A673 (cell line): ENCODE measurements at regions not wholly inside any gene's neighbourhood (a gene's known extent, or its start where the extent isn't known, plus 50 kb on each side); places are given as distances from the start of the nearest gene placed in this dataset.

Experiments
- CTCF ChIP-seq: fragments of 300-800, 200-600 bp; sonication (generic); conservative IDR thresholded peaks from 2 replicates; pipeline ENCODE4 v1.5.1; 2017; ENCODE audit warnings: low read depth, mild to moderate bottlenecking, antibody characterized with exemption, low read length, moderate library complexity, mixed read lengths
- EZH2 ChIP-seq: fragments of 200-600 bp; sonication (generic); IDR thresholded peaks from 2 replicates; pipeline ENCODE4 v1.6.1; 2017; ENCODE audit warnings: borderline replicate concordance, low read depth, mild to moderate bottlenecking, mixed read lengths, antibody characterized with exemption, low read length; ENCODE audit not compliant: poor library complexity, severe bottlenecking

DNA sequence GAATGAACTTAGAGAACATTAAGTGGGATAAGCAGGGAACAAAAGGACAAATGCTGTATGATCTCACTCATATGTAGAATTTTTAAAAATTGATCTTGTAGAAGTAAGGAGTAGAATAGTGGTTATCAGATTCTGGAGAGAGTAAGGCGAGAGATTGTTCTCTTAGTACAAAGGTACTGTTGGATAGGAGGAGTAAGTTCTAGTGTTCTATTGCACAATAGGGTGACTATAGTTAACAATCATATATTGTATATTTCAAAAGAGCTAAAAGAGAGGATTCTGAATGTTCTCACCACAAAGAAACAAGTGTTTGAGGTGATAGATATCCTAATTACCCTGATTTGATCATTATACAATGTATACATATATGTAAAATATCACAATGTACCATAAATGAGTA lies 735.9 kb downstream of the NCAM2 start:
- TF ChIP-seq CTCF (no peak), EZH2 (no peak)
